H9 (cell line): ENCODE measurements at regions not wholly inside any gene's neighbourhood (a gene's known extent, or its start where the extent isn't known, plus 50 kb on each side); places are given as distances from the start of the nearest gene placed in this dataset.

ENCODE experiments used
- DNase-seq: peaks from one replicate; pipeline ENCODE4 v3.0.0-alpha.2; 2017
- H2AFZ ChIP-seq: one replicate; pipeline ENCODE4 v1.6.1; 2013; ENCODE audit warnings: mild to moderate bottlenecking, low read length, control low read depth, moderate library complexity
- H2AK5ac ChIP-seq: 2 replicates; pipeline ENCODE4 v1.6.1; 2013; ENCODE audit warnings: low read length, control low read depth, mixed read lengths; ENCODE audit not compliant: insufficient read length
- H2BK120ac ChIP-seq: one replicate; pipeline ENCODE4 v1.6.1; 2013; ENCODE audit warnings: low read depth, mild to moderate bottlenecking, low read length, control low read depth, inconsistent platforms; ENCODE audit not compliant: poor library complexity, severe bottlenecking
- H2BK12ac ChIP-seq: 2 replicates; pipeline ENCODE4 v1.6.1; 2013; ENCODE audit warnings: low read length, control low read depth, mixed read lengths, low read depth; ENCODE audit not compliant: insufficient read length
- H2BK15ac ChIP-seq: 2 replicates; pipeline ENCODE4 v1.6.1; 2013; ENCODE audit warnings: low read depth, low read length, control low read depth
- H2BK20ac ChIP-seq: one replicate; pipeline ENCODE4 v1.6.1; 2013; ENCODE audit warnings: low read depth, mild to moderate bottlenecking, low read length, control low read depth, inconsistent platforms; ENCODE audit not compliant: poor library complexity, severe bottlenecking
- H2BK5ac ChIP-seq: 2 replicates; pipeline ENCODE4 v1.6.1; 2013; ENCODE audit warnings: low read length, control low read depth, mixed read lengths; ENCODE audit not compliant: insufficient read length
- H3K14ac ChIP-seq: 2 replicates; pipeline ENCODE4 v1.6.1; 2013; ENCODE audit warnings: low read length, control low read depth; ENCODE audit not compliant: insufficient read depth
- H3K18ac ChIP-seq: 2 replicates; pipeline ENCODE4 v1.6.1; 2013; ENCODE audit warnings: low read depth, mild to moderate bottlenecking, mixed read lengths, low read length, control low read depth; ENCODE audit not compliant: insufficient read length
- H3K23ac ChIP-seq: 2 replicates; pipeline ENCODE4 v1.6.1; 2013; ENCODE audit warnings: low read length, control low read depth, mixed read lengths, low read depth; ENCODE audit not compliant: insufficient read length
- H3K23me2 ChIP-seq: 2 replicates; pipeline ENCODE4 v1.6.1; 2013; ENCODE audit warnings: low read depth, mild to moderate bottlenecking, mixed read lengths, low read length, control low read depth; ENCODE audit not compliant: insufficient read length, poor library complexity, severe bottlenecking
- H3K27ac ChIP-seq: 2 replicates; pipeline ENCODE4 v1.5.1; 2013; ENCODE audit warnings: low read length, control low read depth, mixed read lengths, low read depth; ENCODE audit not compliant: insufficient read length
- H3K27me3 ChIP-seq: 2 replicates; pipeline ENCODE4 v1.6.1; 2013; ENCODE audit warnings: low read length, control low read depth, inconsistent platforms; ENCODE audit not compliant: insufficient read depth
- H3K4ac ChIP-seq: 2 replicates; pipeline ENCODE4 v1.6.1; 2013; ENCODE audit warnings: low read depth, mild to moderate bottlenecking, control low read depth, inconsistent platforms, low read length, moderate library complexity
- H3K4me1 ChIP-seq: 2 replicates; pipeline ENCODE4 v1.6.1; 2013; ENCODE audit warnings: low read length, control low read depth, inconsistent platforms; ENCODE audit not compliant: insufficient read depth
- H3K4me2 ChIP-seq: 2 replicates; pipeline ENCODE4 v1.6.1; 2013; ENCODE audit warnings: low read length, control low read depth, mixed read lengths; ENCODE audit not compliant: insufficient read length, insufficient read depth
- H3K56ac ChIP-seq: 2 replicates; pipeline ENCODE4 v1.6.1; 2013; ENCODE audit warnings: low read depth, mild to moderate bottlenecking, mixed read lengths, low read length, control low read depth; ENCODE audit not compliant: insufficient read length
- H3K79me1 ChIP-seq: 2 replicates; pipeline ENCODE4 v1.6.1; 2013; ENCODE audit warnings: low read depth, mild to moderate bottlenecking, moderate library complexity, low read length, control low read depth, inconsistent platforms; ENCODE audit not compliant: insufficient read depth, poor library complexity, severe bottlenecking
- H3K79me2 ChIP-seq: 2 replicates; pipeline ENCODE4 v1.6.1; 2013; ENCODE audit warnings: low read length, control low read depth, inconsistent platforms; ENCODE audit not compliant: insufficient read depth
- H3K9ac ChIP-seq: 2 replicates; pipeline ENCODE4 v1.6.1; 2013; ENCODE audit warnings: low read length, control low read depth, mixed read lengths; ENCODE audit not compliant: insufficient read length; ENCODE audit errors: extremely low read depth
- H3K9me3 ChIP-seq: one replicate; pipeline ENCODE4 v1.6.1; 2013; ENCODE audit warnings: low read depth, low read length, inconsistent platforms; ENCODE audit not compliant: control insufficient read depth
- H3T11ph ChIP-seq: one replicate; pipeline ENCODE4 v1.6.1; 2013; ENCODE audit warnings: mild to moderate bottlenecking, low read length, control low read depth, inconsistent platforms
- H4K20me1 ChIP-seq: one replicate; pipeline ENCODE4 v1.6.1; 2013; ENCODE audit not compliant: control insufficient read depth, insufficient read length, insufficient read depth
- H4K5ac ChIP-seq: 2 replicates; pipeline ENCODE4 v1.6.1; 2013; ENCODE audit warnings: low read depth, mild to moderate bottlenecking, mixed read lengths, low read length, control low read depth; ENCODE audit not compliant: insufficient read length
- H4K8ac ChIP-seq: replicated peaks from 2 replicates; pipeline ENCODE4 v1.6.1; 2013; ENCODE audit warnings: low read length, control low read depth, mixed read lengths, low read depth; ENCODE audit not compliant: insufficient read length
- H4K91ac ChIP-seq: 2 replicates; pipeline ENCODE4 v1.6.1; 2013; ENCODE audit warnings: low read depth, mild to moderate bottlenecking, moderate library complexity, mixed read lengths, low read length, control low read depth; ENCODE audit not compliant: insufficient read length
- H3K27ac Mint-ChIP-seq, 3 experiments: 2 replicates in 2 of 3; 3 replicates in 1 of 3; pipeline ENCODE4 v1.8.0; 2020 to 2021; ENCODE audit warnings: mixed read lengths in 3 of 3, mild to moderate bottlenecking in 1 of 3, moderate library complexity in 1 of 3
- H3K27me3 Mint-ChIP-seq: 2 replicates; pipeline ENCODE4 v1.8.0; 2021; ENCODE audit warnings: low read depth, mild to moderate bottlenecking, moderate library complexity, mixed read lengths
- H3K36me3 Mint-ChIP-seq, 3 experiments: 2 replicates in 2 of 3; 3 replicates in 1 of 3; pipeline ENCODE4 v1.8.0; 2020 to 2021; ENCODE audit warnings: low read depth in 3 of 3, mixed read lengths in 3 of 3; ENCODE audit not compliant: insufficient read depth in 1 of 3
- H3K4me1 Mint-ChIP-seq, 2 experiments: 2 replicates each; pipeline ENCODE4 v1.8.0; 2020; ENCODE audit warnings: mixed read lengths in 2 of 2
- H3K4me3 Mint-ChIP-seq, 2 experiments: 2 replicates in 1 of 2; 3 replicates in 1 of 2; pipeline ENCODE4 v1.8.0; 2020 to 2021; ENCODE audit warnings: mild to moderate bottlenecking in 2 of 2, mixed read lengths in 2 of 2, moderate library complexity in 1 of 2
- H3K9me3 Mint-ChIP-seq, 2 experiments: 2 replicates in 1 of 2; 3 replicates in 1 of 2; pipeline ENCODE4 v1.8.0; 2020; ENCODE audit warnings: mild to moderate bottlenecking in 2 of 2, mixed read lengths in 2 of 2, moderate library complexity in 1 of 2
- CTCF ChIP-seq: fragments of 200-600 bp; sonication (generic); conservative IDR thresholded peaks from 3 replicates; pipeline ENCODE4 v1.8.0; 2021; ENCODE audit warnings: antibody characterized with exemption, mild to moderate bottlenecking
- WGBS: extraction: QIAGEN DNeasy Blood & Tissue Kit; methylation state at CpG from one replicate; pipeline ENCODE4 v1.1.7; 2013; ENCODE audit warnings: missing lambda C conversion rate, low lambda C conversion rate, mixed read lengths; ENCODE audit not compliant: insufficient read length; ENCODE audit errors: extremely low coverage; 5-methylcytosine and 5-hydroxymethylcytosine counted together

- Histone ChIP-seq H3K23me2 (no peaks in the 10 kb centered on the region), H4K5ac (no peak overlapping the region), H2AK5ac (no peak overlapping the region), H3K4ac (no peak overlapping the region), H2AFZ (no peak overlapping the region), H3K79me2 (no peaks in the 10 kb centered on the region), H2BK20ac (no peak overlapping the region), H3K56ac (no peak overlapping the region), H3K14ac (no peak overlapping the region), H3K9me3 (no peaks in the 10 kb centered on the region), H2BK12ac (no peak overlapping the region), H3T11ph (no peak overlapping the region), H3K18ac (no peak overlapping the region), H2BK120ac (no peak overlapping the region), H2BK5ac (no peak overlapping the region), H3K9ac (no peak overlapping the region), H3K79me1 (no peaks in the 10 kb centered on the region), H4K91ac (no peak overlapping the region), H4K8ac (no peak overlapping the region), H4K20me1 (no peaks in the 10 kb centered on the region), H2BK15ac (no peak overlapping the region), H3K27me3 (no peaks in the 10 kb centered on the region), H3K23ac (no peak overlapping the region), H3K4me1 (no peaks in the 10 kb centered on the region), H3K4me2 (no peak overlapping the region), H3K27ac (no peak overlapping the region)
- H3K4me3 Mint-ChIP-seq = no peak overlapping the region
- no peak overlapping the region for H3K27ac Mint-ChIP-seq
- no CpG with 5 or more reads among the region's 4 CpGs for WGBS
- no peaks in the 10 kb centered on the region for H3K36me3 Mint-ChIP-seq
- no peaks in the 10 kb centered on the region for H3K9me3 Mint-ChIP-seq
- H3K27me3 Mint-ChIP-seq = no peaks in the 10 kb centered on the region; the same call in 1 of the 2 replicates
- TF ChIP-seq CTCF = no peak
- no peak for DNase-seq
- peaks cover 21 to 33% of the 10 kb centered on the region in 2 experiments for H3K4me1 Mint-ChIP-seq
Observed at GRCh38 chr2:105640246-105640645, 104.5 kb upstream of the NCK2 start.
